ENCODE measurements at regions not wholly inside any gene's neighbourhood (a gene's known extent, or its start where the extent isn't known, plus 50 kb on each side); places are given as distances from the start of the nearest gene placed in this dataset.

- H3K4me1 ChIP-seq: no peaks in the 10 kb centered on the region
- no peak for TF ChIP-seq CTCF (IDR thresholded peaks at IDR 0.05)
- TF ChIP-seq POLR2A (IDR thresholded peaks at IDR 0.05): no peak
- H3K9me3 ChIP-seq: no peaks in the 10 kb centered on the region
- no peak for DNase-seq
- no peaks in the 10 kb centered on the region for H3K27me3 ChIP-seq
- no peak overlapping the region for H3K4me3 ChIP-seq
- no peak overlapping the region for H3K27ac ChIP-seq
- H3K36me3 ChIP-seq: no peaks in the 10 kb centered on the region
- intact Hi-C loops (cut with DNase I; ENCODE audit: low total_unique reads): no loop called here
Measured at GRCh38 chr11:11732116-11732515, 109.7 kb upstream of the USP47 start.

- Histone ChIP-seq H3K9me3 (no peaks in the 10 kb centered on the region), H3K4me1 (no peaks in the 10 kb centered on the region), H3K4me3 (no peak overlapping the region), H3K27ac (no peak overlapping the region), H3K36me3 (no peaks in the 10 kb centered on the region), H3K27me3 (no peaks in the 10 kb centered on the region)
- intact Hi-C loops (cut with DNase I; ENCODE audit: low total_unique reads): no loop called here
- TF ChIP-seq POLR2A (IDR thresholded peaks at IDR 0.05): no peak
- TF ChIP-seq CTCF (IDR thresholded peaks at IDR 0.05): no peak
- no peak for DNase-seq
Measured at GRCh38 chr11:11731311-11732083, 109.7 kb upstream of the GALNT18 start.

GRCh38 chr11:11728386-11728785, 106.6 kb upstream of the GALNT18 start:
- H3K27ac ChIP-seq: no peak overlapping the region

GRCh38 chr11:11725438-11725837, 103.6 kb upstream of the GALNT18 start:
- Histone ChIP-seq H3K4me1 (no peaks in the 10 kb centered on the region), H3K9me3 (no peaks in the 10 kb centered on the region), H3K36me3 (no peaks in the 10 kb centered on the region), H3K4me3 (no peak overlapping the region), H3K27me3 (no peaks in the 10 kb centered on the region), H3K27ac (no peak overlapping the region)
- no peak for TF ChIP-seq POLR2A (IDR thresholded peaks at IDR 0.05)
- no peak for TF ChIP-seq CTCF (IDR thresholded peaks at IDR 0.05)
- no peak for DNase-seq
- intact Hi-C loops (cut with DNase I; ENCODE audit: low total_unique reads): no loop called here

More at GRCh38 chr11:11728386-11728785, 106.6 kb upstream of the GALNT18 start:
- no peak overlapping the region for H3K4me3 ChIP-seq
- DNase-seq: no peak
- TF ChIP-seq POLR2A (IDR thresholded peaks at IDR 0.05): no peak
- TF ChIP-seq CTCF (IDR thresholded peaks at IDR 0.05): no peak
- no peaks in the 10 kb centered on the region for H3K27me3 ChIP-seq
- H3K4me1 ChIP-seq: no peaks in the 10 kb centered on the region
- H3K36me3 ChIP-seq: no peaks in the 10 kb centered on the region
- no peaks in the 10 kb centered on the region for H3K9me3 ChIP-seq
- intact Hi-C loops (cut with DNase I; ENCODE audit: low total_unique reads): no loop called here

GRCh38 chr11:11724994-11725393, 103.2 kb upstream of the GALNT18 start:
- Histone ChIP-seq H3K4me1 (no peaks in the 10 kb centered on the region), H3K27ac (no peak overlapping the region), H3K4me3 (no peak overlapping the region), H3K9me3 (no peaks in the 10 kb centered on the region), H3K36me3 (no peaks in the 10 kb centered on the region), H3K27me3 (no peaks in the 10 kb centered on the region)
- no peak for TF ChIP-seq CTCF (IDR thresholded peaks at IDR 0.05)
- TF ChIP-seq POLR2A (IDR thresholded peaks at IDR 0.05): no peak
- no peak for DNase-seq
- intact Hi-C loops (cut with DNase I; ENCODE audit: low total_unique reads): no loop called here

Measured in uterus (tissue), 3 donors.